GM19455 (cell line): ENCODE measurements at regions not wholly inside any gene's neighbourhood (a gene's known extent, or its start where the extent isn't known, plus 50 kb on each side); places are given as distances from the start of the nearest gene placed in this dataset.

Source experiments
- ATAC-seq: cut with Tn5 transposase; IDR thresholded peaks from one replicate; pipeline ENCODE4 v1.9.1; 2021; ENCODE audit not compliant: unreplicated experiment

- ATAC-seq = no peak
Observed at GRCh38 chr15:36499412-36500389, 79.7 kb upstream of the CDIN1 start.

GRCh38 chr15:36501063-36501678 lies 78.3 kb upstream of the CDIN1 start:
- ATAC-seq = no peak

GRCh38 chr15:36502509-36502908 lies 76.9 kb upstream of the CDIN1 start:
- no peak for ATAC-seq

- no peak for ATAC-seq
Observed at GRCh38 chr15:36506733-36507356, 72.6 kb upstream of the CDIN1 start.

- ATAC-seq = no peak
Observed at GRCh38 chr15:36507458-36507857, 72.0 kb upstream of the CDIN1 start.

GRCh38 chr15:36511594-36511993 lies 67.8 kb upstream of the CDIN1 start:
- ATAC-seq = no peak

GRCh38 chr15:36517758-36518157 lies 61.7 kb upstream of the CDIN1 start:
- ATAC-seq = no peak

GRCh38 chr15:36519067-36519466 lies 60.4 kb upstream of the CDIN1 start:
- no peak for ATAC-seq

- no peak for ATAC-seq
Observed at GRCh38 chr15:36525430-36525829, 54.0 kb upstream of the CDIN1 start.

- ATAC-seq = no peak
Observed at GRCh38 chr15:36527235-36528162, 51.9 kb upstream of the CDIN1 start.

- ATAC-seq = no peak
Observed at GRCh38 chr15:36529296-36530011, 50.0 kb upstream of the CDIN1 start.
